DMS 273 treated with DMSO at 0.1 percent for 48 hours (cell line): ENCODE measurements at regions not wholly inside any gene's neighbourhood (a gene's known extent, or its start where the extent isn't known, plus 50 kb on each side); places are given as distances from the start of the nearest gene placed in this dataset.

Experiments
- DNase-seq: peaks from one replicate; lab custom pipeline; 2025; lab: John Stamatoyannopoulos, UW

DNA sequence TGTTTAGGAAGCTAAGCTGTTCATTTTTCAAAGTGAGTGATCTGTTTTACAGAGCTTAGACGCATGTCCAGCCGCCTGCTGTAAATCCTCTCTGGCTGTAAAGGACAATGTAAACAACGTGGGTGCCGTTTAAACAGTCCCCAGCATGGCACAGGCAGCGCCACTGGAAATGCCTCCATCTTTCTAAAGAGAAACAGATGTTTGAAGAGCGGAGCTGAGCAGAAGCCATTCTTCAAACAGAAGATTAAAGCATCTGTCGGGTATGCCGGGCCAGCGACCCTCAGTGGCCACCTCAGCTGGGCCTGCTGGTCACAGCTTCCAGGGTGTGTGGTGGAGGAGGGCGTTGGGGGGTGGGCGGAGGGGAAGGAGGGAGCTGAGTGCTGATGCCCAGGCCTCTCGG lies 138.6 kb downstream of the ERMARD start:
- DNase-seq, result no peak

DNA sequence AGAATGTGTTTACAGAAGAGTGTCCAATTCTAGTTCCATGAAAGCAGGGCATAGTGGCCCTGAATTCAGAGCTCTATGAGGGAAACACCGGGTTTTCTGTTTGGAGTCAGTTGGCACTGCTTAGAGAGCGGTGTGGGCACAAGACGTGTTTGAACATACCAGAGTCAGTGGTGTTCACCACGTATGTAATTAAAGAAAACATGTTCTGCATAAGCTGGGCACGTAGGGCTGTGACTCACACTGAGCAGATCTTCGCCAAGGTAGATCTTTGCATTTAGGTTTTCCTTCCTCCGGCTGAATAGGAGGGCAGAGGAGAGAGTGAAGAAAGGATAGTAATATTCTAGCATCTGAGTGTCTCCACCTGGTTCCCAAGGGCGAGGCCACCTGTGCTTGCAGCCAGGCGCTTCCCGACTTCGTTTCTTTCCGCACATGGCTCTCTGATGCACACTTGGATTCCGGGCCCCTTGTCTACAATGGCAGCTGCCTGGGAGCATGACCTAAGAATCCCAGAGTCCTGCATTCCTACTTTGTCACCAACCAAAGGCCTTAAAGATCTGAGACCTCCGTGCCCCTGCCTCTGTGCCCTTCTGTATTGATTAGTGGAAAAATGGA lies 136.2 kb downstream of the ERMARD start:
- no peak for DNase-seq

DNA sequence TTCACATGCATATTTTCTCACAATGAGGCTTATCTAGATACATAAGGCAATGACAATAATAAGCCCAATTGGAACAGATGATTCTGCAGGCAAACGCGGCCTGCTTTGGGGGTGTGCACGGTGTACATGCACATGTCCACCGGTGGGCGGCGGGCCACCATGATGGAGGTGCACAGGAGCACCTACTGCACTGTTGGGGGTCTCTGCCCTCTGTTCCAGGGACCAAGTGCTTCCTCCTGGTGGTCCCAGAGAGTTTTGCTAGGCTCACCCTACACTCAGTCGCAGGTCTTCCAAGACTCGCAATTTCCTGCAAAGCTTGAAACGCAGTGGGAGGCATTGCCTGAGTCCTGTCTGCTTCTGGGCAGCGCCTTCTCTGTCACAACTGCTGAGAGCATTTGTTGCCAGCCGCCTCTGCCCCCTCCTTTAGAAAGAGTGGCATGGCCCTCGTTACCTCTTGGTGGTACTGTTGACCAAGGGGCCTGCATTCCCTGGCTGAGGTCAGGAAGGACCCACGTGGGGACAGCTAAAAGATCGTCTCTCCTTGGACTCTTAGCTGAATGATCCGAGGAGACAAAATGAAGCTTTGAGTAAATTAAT lies 135.3 kb downstream of the ERMARD start:
- no peak for DNase-seq

DNA sequence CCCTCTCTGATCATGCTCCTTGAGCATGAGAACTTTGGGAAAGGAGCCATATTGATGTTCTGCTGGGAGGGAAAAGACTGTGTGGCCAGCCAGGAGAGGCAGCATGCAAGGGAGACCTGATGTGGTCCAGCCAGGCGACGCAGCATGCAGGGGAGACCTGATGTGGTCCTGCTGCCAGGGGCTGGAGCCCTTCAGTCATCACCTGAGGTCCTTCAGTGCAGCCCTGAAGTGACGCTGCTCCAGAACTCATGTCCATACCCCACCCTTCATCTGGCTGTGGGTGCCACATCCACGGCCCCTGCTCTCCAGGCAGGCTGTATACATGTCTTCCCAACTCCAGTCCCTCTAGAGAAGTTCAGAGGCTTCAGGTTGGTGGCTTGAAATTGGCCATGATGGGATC lies 134.4 kb downstream of the ERMARD start:
- no peak for DNase-seq

DNA sequence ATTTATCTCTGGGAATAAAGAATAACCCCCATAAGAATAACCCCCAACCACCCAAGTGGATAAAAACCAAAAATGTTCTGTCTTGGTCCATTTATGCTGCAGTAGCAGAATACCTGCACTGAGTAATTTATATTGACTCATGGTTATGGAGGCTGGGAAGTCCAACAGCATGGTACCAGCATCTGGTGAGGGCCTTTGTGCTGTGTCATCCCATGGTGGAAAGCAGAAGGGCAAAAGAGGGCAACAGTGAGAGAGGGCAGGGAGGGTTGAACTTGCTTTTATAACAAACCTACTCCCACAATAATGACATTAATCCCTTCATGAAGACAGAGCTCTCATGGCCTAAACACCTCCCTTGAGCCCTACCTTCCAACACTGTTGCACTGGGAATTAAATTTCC lies 133.7 kb downstream of the ERMARD start:
- no peak for DNase-seq

DNA sequence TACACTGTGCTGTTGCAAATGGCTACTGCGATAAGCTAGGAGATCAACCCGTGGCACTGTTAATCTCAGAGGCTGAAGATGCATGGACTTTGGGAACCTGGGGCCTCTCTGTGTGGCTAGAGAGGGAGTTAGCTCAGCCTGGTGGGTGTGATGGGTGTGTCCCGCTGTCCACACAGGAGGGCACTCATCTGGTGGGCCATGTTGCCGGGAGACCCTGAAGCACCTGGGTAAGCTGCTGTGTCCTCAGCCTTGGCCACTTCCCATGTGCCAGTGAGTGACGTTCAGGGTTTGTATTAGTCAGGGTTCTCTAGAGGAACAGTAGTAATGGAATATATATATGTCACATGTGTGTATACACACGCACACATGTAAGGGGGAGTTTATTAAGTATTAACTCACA lies 132.7 kb downstream of the ERMARD start:
- no peak for DNase-seq

DNA sequence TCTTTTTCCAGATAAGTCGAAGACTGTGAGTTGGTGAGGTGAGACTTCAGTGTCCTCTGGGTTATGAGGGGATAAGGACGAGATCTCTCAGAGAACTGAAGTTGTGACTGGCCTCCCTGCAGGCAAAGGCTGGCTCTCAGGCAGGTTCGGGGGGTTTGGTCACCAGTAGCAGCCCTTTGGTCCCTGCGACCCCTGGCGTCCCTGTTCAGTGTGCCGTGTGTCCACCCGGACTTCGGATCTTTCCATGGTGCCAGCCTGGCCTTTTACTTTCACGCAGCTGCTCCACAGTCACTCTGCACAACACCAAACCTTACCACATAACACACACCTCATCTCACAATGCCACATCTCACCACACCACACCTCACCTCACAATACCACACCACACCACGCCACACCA lies 131.9 kb downstream of the ERMARD start:
- DNase-seq, result no peak

DNA sequence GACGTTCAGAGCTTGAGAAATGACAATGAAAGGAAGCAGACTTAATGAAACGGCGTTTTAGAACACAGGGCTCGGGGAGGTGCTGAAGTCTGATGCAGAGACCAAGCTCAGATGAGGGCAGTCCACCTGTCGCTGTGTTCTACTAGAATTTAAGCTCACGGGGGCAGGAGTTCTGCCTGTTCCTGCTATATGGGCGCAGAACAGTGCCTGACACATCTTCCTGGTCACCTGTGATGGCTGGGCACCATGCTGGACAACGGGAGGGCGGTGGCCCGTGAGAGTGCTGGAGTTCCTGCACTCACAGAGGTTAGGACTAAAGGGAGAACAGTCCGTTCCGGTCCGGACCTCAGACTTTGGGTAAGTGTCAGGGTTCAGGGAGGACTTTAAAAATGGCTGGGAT lies 130.6 kb downstream of the ERMARD start:
- no peak for DNase-seq

DNA sequence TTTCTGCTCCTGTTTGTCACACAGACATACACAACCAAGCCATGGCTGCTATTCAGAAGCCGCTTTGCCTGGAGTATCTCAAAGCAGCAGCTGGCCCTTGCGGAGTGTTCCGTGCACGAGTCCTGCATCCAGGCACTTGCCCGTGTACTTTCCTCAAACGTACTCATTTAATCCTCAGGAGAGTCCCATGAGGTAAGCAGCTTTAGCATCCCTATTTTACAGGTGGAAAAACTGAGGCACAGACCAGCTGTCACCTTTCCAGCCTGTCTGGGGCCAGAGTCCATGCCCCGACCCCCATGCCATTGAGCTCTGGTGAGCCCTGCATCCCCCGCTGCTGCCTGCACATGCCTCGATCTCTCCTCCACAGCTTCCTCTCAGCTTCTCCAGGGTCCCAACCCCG lies 130.0 kb downstream of the ERMARD start:
- no peak for DNase-seq

DNA sequence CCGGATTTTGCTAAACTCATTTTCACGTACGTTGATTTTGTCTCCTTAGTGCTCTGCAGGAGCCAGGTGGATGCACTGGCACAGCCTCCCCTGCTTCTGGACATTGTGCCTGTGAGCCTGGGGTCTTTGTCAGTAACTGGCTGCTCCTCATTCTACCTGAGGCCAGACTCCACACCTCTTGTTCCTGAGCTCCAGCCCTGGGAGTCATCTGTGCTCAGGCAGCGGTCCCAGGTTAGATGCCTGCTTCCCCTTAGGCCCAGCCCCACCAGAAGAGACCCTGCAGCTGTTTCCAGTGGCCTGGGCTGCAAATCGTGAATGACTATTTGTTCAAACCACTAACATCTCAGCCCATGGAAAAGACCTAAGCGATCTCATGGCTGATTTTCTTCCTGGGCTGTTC lies 129.1 kb downstream of the ERMARD start:
- no peak for DNase-seq

DNA sequence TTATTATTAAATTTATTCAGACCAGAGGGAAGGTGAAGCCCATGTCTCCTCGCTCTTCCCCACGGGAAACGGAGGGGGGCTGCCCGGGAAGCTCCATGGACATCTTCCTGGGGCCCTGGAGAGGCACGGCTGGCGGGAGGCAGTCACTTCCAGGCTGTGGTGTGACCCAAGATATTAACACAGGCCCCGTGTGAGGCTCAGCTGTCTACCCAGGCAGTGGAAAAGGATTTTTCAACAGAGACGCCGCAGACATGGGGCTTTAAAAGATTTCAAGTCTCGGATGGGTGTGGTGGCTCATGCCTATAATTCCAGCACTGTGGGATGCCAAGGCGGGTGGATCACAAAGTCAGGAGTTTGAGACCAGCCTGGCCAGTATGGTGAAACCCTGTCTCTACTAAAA lies 117.9 kb downstream of the ERMARD start:
- DNase-seq, result no peak

DNA sequence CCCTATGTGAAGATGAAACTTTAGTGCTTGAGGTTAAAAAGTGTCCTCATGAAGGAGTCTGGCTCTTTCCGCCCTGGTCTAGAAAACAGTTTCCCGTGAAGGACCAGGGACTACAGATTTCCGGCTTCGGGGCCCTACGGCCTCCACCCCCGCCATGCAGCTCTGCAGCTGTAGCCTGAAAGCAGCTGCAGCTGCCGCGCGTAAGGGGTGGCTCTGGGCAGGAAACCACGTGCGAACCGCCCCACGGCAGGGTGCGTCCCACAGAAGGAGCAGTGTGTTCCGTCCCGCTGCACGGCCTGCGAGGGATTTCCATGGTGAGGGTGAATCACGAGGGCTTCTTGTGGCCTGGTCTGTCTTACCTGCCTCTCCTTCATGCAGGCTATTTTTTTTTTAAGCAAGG lies 117.0 kb downstream of the ERMARD start:
- no peak for DNase-seq

DNA sequence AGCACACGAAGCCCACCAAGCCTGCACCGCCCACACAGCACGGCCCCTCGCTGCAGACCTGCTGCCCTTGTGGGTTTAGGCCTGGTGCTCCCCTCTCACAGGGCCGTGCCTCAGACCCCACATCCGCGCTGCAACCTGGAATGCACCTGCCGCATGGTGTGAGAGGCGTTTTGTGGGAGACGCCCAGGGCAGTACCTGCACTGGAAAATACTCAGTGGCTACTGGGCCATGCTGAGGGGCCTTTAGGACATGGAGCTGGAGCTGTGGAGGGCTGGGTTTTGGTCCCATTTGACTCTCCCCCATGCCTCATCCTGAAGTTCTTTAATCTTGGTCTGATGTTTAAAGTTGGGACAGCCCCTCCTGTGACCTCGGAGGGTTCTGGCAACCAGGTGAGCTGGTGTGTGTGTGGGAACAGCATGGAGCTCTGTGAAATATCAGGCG lies 116.3 kb downstream of the ERMARD start:
- DNase-seq, result no peak

DNA sequence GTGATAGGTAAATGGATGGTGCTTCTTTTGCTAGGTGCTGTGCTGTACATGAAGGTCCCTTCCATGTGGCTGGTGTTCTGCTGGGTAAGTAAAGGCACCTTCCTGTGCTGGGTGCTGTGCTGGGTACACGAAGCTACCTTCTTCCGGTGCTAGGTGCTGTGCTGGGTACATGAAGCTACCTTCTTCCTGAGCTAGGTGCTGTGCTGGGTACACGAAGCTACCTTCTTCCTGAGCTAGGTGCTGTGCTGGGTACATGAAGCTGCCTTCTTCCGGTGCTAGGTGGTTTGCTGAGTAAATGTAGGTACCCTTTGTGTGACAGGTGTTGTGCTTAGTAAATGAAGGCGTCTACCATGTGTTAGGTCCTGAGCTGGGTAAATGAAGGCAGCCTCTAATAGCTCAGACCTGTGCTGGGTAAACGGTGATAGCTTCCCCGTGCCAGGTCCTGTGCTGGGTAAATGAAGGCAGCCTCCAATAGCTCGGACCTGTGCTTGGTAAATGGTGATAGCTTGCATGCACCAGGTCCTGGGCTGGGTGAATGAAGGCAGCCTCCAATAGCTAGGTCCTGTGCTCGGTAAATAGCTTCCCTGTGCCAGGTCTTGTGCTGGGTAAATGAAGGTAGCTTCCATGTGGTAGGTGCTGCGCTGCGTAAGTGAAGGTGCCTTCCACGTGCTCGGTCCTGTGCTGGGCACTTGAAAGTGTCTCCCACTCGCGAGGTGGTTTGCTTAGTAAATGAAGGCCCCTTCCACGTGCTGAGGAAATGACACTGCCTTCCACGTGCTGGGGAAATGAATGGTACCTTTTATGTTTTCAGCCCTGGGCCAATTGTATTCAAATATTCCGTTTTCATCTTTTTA lies 115.5 kb downstream of the ERMARD start:
- DNase-seq, result no peak

DNA sequence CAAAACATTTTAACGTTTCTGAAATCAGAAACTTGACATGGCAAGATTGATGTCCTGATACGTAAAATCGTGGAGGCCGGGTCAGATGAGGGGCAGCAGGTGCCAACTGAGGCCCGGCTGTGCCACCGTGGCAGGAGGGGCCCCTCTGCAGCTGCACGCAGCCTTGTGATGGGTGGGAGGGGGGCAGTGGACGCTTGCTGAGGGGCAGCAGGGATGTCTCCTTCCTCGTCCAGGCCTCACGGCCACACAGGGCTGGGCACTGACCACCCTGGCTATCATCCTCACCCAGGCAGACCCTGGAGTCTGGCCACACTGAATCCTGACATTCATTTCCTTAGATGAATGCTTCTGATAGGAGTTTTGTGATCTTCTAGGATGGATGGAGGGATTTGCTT lies 114.7 kb downstream of the ERMARD start:
- DNase-seq, result no peak

DNA sequence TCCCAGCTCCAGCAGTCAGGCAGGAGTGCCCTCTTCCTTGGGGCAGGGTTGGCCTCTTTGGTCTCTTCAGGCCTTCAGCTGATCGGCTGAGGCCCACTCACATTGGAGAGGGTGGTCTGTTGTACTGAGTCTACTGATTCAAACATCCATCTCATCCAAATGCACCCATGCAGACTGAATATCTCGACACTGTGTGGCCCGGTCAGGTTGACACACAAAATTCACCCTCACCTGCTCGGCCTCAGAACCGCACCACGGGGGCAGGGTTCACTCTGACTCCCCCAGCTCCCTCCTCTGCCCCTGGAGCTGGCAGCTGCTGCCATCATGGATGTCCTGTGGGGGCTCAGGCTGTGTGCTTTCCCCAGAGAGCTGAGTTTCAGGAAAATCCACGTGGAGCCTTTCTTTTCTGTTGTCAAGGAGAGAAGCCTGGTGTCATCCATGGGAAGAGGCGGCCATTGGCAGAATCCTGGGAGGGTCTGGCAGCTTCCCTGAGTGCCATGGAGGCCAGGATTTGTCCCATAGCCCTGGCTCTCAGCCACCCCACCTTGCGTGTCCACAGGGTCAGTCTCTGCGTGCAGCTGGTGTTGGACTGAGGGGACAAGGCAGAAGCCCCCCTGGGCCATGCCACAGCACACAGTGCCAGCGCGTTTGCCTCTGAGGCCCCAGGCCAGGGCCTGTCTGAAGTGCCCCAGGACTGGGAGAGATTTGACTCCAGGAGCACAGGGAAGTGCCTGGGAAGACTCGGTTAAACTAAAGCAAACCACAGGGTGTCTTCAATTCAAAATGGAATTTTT lies 114.1 kb downstream of the ERMARD start:
- DNase-seq, result no peak

DNA sequence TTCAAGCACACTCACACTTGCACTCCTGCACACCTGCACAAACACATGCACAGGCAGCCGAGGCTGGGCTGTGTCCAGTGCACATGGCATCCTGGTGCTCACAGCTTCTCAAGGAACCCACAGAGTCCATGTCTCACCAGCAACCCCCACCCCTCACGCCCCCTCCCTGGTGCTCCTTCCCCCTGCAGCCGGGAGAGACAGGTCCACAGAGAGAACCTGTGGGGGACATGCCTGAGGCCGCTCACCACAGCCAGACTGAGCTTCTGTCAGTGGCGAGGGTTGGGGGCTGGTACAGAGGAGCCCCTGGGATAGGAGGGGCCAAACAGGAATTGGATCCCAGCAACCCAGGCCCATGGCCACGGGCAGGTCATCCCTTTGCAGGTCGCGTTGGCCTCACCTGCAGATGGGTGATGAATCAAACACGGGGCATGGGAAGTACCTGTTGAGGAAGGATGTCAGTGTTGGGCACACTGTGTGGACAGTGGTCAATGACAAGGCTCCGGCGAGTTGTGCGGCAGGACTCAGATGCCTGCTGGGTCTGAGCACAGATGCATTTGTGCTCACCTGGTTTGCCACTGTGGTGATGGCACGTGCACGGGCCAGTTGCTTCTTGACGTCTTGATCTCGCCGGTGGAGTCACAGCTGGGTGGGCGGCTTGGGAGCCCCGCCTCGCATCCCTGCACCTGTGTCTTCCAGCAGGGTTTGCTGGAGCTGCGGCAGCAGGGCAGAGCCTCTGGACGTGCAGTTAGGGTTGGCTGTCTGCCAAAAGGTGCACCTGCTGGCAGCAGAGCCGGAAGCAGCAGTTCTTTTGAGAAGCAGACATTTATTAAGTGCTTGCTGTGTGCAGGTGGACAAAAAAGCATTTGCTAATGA lies 113.0 kb downstream of the ERMARD start:
- DNase-seq, result no peak

DNA sequence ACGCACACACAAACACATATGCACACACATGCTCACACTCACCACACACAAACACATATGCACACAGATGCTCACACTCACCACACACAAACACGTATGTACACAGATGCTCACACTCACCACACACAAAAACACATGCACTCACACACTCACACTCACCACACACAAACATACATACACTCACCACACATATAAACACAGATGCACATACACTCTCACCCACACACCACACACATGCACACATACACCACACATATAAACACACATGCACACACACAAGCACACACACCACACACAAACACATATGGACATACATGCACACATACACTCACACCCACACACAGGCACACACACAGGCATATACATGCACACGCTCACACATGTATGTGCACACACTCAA lies 112.3 kb downstream of the ERMARD start:
- DNase-seq, result no peak

DNA sequence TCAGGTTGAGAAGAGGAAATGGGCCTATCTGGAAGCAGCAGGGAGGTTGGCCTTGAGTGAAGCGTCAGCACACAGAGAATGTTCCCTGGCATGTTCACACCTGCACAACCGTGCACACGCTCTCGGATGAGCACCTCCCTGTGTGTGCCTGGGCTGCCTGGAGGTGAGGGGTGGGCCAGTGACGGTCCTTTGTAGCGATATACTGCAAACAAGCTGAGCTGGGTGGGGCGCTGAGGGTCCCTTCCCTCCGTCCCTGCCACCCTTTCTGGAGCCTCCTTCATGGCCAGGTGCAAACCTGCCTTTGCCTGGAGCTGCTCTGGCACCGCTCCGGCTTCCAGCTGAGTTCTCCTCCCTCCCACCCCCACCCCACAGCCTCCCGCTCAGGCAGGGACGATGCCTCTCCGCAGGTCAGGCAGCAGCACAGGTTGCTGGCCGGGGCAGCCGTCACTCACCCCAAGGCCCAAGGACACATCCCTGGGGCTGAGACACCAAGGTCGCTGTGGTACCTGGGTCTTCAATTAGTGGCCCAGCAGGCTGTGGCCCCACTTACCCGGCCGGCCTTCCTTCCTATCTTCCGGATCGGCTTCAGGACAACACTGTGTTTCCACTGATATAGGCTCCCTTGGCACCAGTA lies 111.6 kb downstream of the ERMARD start:
- DNase-seq, result no peak

DNA sequence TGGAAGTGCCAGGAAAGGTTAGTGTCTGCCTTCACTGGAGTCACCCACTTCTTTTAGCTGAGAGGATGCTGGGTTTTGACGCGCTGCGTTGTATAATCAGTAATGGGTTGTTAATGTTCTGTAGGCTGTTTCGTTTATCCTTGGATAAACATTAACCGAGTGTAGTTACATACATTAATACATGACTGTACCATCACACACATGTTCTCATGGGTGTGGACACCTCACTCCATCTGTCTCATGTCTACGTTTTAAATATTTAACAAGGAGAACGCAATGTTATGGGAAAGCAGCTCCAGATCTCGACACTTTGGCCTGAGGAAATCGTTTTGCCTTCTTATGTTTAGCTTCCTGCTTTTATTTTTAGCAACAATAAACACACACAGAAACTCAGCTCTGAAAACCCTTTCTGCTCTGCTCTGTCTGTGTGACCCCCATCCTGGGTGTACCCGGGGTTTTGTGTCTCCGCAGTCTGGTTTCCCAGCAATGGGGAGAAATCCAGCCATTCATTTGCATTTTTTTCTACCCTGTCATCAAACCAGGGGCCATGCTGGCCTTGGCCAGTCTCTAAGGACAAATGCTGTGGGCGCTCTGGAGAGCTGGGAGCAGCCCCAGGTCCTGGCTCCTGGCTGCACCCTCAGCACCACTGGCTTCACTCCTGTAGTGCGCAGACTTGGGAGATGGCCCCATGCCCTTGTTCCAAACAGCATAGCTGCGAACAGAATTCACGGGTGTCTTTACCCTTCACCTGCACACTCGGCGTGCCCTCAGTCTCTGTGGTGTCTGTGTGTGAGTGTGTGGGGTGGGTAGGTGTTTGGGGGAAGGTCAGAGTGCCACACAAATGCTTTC lies 110.8 kb downstream of the ERMARD start:
- DNase-seq, result no peak
